PFSK-1 (cell line): ENCODE measurements at regions not wholly inside any gene's neighbourhood (a gene's known extent, or its start where the extent isn't known, plus 50 kb on each side); places are given as distances from the start of the nearest gene placed in this dataset.

Source experiments
- POLR2AphosphoS5 ChIP-seq: IDR thresholded peaks from 2 replicates; pipeline ENCODE4 v1.6.1; 2012; ENCODE audit warnings: low read depth, mild to moderate bottlenecking, control low read depth, low read length, moderate library complexity
- TAF1 ChIP-seq: IDR thresholded peaks from 2 replicates; pipeline ENCODE4 v1.6.1; 2012; ENCODE audit warnings: low read length, control low read depth, borderline replicate concordance; ENCODE audit not compliant: insufficient read depth
- TF ChIP-seq, protein P1 (sequence below), 2 experiments: IDR thresholded peaks; 2 replicates each; pipeline versions ENCODE4 v1.6.1 to v1.8.0; 2011 to 2012; ENCODE audit warnings: low read depth in 2 of 2, low read length in 2 of 2, control low read depth in 1 of 2, inconsistent platforms in 1 of 2, mild to moderate bottlenecking in 1 of 2, moderate library complexity in 1 of 2; ENCODE audit not compliant: insufficient read depth in 1 of 2

GRCh38 chr15:85955501-85956391 is 123.9 kb upstream of the AGBL1 start:
- TF ChIP-seq POLR2AphosphoS5 (no peak), TAF1 (no peak)
- TF ChIP-seq, protein P1, sequence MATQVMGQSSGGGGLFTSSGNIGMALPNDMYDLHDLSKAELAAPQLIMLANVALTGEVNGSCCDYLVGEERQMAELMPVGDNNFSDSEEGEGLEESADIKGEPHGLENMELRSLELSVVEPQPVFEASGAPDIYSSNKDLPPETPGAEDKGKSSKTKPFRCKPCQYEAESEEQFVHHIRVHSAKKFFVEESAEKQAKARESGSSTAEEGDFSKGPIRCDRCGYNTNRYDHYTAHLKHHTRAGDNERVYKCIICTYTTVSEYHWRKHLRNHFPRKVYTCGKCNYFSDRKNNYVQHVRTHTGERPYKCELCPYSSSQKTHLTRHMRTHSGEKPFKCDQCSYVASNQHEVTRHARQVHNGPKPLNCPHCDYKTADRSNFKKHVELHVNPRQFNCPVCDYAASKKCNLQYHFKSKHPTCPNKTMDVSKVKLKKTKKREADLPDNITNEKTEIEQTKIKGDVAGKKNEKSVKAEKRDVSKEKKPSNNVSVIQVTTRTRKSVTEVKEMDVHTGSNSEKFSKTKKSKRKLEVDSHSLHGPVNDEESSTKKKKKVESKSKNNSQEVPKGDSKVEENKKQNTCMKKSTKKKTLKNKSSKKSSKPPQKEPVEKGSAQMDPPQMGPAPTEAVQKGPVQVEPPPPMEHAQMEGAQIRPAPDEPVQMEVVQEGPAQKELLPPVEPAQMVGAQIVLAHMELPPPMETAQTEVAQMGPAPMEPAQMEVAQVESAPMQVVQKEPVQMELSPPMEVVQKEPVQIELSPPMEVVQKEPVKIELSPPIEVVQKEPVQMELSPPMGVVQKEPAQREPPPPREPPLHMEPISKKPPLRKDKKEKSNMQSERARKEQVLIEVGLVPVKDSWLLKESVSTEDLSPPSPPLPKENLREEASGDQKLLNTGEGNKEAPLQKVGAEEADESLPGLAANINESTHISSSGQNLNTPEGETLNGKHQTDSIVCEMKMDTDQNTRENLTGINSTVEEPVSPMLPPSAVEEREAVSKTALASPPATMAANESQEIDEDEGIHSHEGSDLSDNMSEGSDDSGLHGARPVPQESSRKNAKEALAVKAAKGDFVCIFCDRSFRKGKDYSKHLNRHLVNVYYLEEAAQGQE (IDR thresholded peaks at IDR 0.05; ENCODE audit: insufficient read depth in 1 of 2, low read depth in 2 of 2, low read length in 2 of 2): no peak
